NOMO-1 treated with DMSO at 0.1 percent for 48 hours (cell line): ENCODE measurements at regions not wholly inside any gene's neighbourhood (a gene's known extent, or its start where the extent isn't known, plus 50 kb on each side); places are given as distances from the start of the nearest gene placed in this dataset.

Source experiments
- DNase-seq: peaks from one replicate; lab custom pipeline; 2025; ENCODE audit not compliant: unreplicated experiment; lab: John Stamatoyannopoulos, UW

- DNase-seq = no peak
Measured at GRCh38 chr9:86764671-86765343, 182.5 kb downstream of the GAS1 start.

- peak; percentile 53 for DNase-seq
Measured at GRCh38 chr9:86764221-86764624, 183.1 kb downstream of the GAS1 start.

- peak; percentile 53 for DNase-seq
Measured at GRCh38 chr9:86763791-86764190, 183.5 kb downstream of the GAS1 start.

- DNase-seq = no peak
Measured at GRCh38 chr9:86757382-86757720, 190.0 kb downstream of the GAS1 start.

DNA sequence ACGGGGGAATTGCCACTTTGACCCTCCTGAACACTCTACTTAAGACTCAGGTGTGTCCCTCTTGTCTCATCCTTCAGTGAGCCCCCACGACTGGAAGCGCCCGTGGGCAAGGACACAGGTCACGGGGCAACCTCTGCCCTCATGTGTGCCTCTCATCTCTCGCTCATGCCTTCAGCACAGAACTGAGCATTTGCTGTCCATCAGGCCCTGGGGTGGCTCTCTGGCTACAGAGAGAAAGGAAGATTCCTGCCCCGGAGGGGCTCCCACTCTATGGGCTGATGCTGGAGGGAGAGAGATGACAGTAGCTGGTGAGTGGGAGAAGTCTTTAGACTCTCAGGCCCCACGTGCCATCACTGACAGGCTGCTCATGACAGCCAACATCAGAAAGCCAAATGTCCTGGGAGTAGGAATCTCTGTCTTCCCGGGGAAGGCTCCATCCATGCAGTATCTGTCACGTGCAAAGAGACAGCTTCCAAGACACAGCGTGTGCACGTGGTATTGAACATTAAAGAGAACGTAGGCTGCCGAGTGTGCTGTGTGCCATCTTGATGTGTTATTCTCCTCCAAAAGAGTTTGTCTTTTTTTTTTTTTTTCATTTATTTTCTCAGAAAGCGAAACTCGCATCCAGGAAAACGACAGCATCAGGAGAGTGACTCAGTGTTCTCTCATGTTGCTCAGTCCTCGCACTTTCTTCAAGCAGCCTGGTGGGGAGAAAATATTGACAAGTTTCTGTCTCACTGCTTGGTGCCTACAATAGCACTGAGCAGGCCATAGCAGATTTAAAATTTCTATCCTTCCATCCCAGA lies 190.5 kb downstream of the GAS1 start:
- no peak for DNase-seq

GRCh38 chr9:86755561-86755941 lies 191.8 kb downstream of the GAS1 start:
- no peak for DNase-seq

GRCh38 chr9:86754581-86755560 lies 192.4 kb downstream of the GAS1 start:
- DNase-seq = no peak

- no peak for DNase-seq
Measured at GRCh38 chr9:86753836-86754235, 193.5 kb downstream of the GAS1 start.

DNA sequence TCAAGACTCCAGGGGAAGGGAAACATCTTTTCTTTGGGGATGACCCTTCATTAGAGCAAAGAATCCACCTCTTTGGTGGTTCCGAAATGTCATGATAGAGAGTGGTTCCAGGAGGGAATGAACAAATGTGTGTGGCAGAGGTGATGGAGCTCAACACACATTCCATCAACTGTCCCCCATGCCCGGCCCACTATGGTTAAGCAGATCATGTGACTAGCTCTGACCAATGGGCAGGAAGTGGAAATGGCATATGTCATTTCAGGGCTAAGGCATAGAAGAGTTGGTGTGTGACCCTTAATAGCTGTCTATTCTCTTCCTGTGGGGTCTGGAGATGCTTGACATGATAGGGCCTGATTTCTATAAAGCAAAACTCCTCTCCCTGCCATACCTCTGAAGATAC lies 194.6 kb downstream of the GAS1 start:
- no peak for DNase-seq

DNA sequence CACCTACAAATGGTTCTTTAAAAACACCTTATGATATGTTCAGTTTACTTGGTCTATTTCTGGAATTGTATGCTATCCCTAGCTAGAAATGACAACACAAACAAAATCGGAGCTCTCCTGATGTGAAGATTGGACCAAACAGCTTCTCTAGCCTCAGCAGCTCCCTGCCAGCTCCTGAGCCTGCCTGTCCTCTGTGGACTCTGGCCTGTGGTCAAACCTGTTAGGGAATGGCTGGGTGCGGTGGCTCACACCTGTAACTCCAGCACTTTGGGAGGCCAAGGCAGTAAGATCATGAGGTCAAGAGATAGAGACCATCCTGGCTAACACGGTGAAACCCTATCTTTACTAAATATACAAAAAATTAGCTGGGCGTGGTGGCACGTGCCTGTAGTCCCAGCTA lies 195.3 kb downstream of the GAS1 start:
- no peak for DNase-seq

- no peak for DNase-seq
Measured at GRCh38 chr9:86751207-86751606, 196.1 kb downstream of the GAS1 start.

DNA sequence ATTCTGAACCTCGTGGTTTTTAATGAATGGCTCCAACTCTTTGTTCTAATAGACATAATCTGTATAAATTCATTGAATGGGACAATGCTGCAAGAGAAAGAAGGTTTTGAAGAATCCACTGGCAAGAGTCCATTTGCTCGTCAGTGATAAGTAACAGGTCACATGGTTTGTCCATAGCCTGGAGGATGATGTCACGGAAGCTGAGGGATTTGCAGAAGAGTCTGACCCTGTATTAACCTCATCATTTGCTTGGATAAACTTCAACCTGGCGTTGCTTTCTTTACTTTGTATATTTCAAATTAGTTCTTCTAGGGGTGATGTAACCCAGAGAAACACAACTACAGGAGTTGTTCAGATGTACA lies 197.4 kb downstream of the GAS1 start:
- DNase-seq = no peak

DNA sequence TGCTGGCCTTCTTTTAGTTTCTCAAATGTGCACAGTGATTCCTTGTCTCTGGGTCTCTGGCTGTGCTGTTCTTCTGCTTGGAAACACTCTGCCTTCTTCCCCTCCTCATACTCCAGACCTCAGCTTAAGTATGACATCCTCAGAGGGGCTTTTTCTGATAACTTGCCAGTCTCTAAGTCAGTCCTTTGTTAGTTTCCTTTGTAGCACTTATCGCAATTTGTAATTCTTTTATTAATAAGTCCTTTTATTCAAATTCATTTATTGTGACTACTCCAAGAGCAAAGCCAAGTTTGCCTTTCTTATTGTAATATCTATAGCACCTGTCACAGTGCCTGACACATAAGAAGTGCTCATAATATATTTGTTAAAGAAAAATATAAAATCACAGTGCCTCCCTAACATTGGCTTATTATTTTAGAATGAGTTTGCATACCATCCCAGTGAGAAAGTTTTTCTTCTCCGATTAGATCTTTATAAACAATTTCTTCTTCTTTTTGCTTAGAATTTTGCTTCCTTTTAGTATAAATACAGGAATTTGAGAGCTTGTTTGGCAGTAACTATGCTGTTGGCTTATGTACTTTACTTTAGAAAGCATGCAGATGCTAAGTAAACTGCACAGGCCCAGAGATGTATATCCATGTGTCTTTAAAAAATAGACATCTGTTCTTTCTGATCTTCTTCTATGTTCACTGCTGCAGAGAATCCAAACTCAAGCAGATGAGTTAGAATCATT lies 198.0 kb downstream of the GAS1 start:
- no peak for DNase-seq

DNA sequence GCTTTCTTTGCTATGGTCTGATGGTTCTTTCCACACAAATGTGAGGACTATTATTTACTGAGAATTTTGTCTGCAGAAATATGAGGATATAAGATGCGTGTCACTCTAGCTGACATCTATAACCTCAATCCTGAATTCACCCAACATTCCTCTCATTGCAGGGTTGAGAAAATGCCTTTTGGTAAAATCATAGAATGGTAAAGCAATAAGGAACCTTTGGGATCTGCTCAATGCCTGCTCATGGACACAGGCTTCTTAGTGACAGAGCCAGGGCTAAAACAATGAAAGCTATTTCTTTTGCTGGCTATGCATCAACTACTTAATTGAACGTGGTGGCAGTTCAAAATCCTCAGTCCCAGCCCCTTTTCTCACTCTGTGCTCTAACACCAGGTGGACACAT lies 199.6 kb downstream of the GAS1 start:
- no peak for DNase-seq

GRCh38 chr9:86741311-86742208 lies 205.7 kb downstream of the GAS1 start:
- DNase-seq = no peak

DNA sequence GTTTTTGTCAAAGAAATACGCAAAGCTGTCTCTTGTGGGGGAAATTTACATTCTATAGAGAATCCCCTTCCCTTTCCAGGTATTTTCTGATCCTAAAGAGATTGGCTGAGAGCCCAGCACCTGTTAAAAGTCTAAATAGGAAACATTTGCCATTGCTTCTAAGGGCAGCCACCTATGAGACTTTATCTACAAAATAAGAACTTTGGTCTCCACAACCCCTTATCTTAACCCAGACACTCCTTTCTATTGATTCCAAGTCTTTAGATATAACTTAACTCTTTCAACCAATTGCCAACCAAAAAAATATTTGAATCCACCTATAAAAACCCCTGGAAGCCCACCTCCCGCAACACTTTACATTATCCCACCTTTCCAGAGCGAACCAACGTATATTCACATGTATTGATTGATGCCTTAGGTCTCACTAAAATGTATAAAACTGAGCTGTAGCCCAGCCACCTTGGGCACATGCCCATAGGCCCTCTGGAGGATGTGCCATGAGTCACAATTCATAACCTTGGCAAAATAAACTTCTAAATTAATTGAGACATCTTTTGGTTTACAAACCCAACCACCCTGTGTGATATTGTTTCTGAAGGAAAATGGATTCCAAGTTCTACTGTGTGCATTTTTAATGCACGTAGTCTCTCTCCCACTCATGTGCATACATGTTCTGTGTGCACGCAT lies 211.4 kb downstream of the GAS1 start:
- no peak for DNase-seq

GRCh38 chr9:86734771-86735170 lies 212.5 kb downstream of the GAS1 start:
- DNase-seq = no peak

GRCh38 chr9:86733929-86734328 lies 213.4 kb downstream of the GAS1 start:
- no peak for DNase-seq

GRCh38 chr9:86732514-86733171 lies 214.7 kb downstream of the GAS1 start:
- no peak for DNase-seq
